Kidney (tissue), 13 donors: ENCODE measurements at regions not wholly inside any gene's neighbourhood (a gene's known extent, or its start where the extent isn't known, plus 50 kb on each side); places are given as distances from the start of the nearest gene placed in this dataset.
A peak's percentile ranks its signal among the peaks of the same experiment; 100 is the strongest.
"Not testable (repeated sequence)": the region's sequence is repeated elsewhere in the genome, so short reads cannot be mapped to it uniquely, and the experiment has no call there.

Experiments used
- DNase-seq, 5 donors: peaks; one replicate each; pipeline ENCODE4 v3.0.0-alpha.2; 2013 to 2020
- FAIRE-seq: peaks from 2 replicates; lab custom pipeline; 2012; peaks lifted over from hg19 to GRCh38; lab: Jason Lieb, UNC
- H3K27ac ChIP-seq, 2 donors: one replicate each; pipeline ENCODE4 v1.7.0; 2013; ENCODE audit warnings: low read depth in 2 of 2, low read length in 2 of 2, inconsistent platforms in 1 of 2
- H3K27me3 ChIP-seq: one replicate; pipeline ENCODE4 v1.7.1; 2013; ENCODE audit warnings: low read length, inconsistent platforms; ENCODE audit not compliant: control insufficient read depth, insufficient read depth
- H3K36me3 ChIP-seq, 3 donors: one replicate each; pipeline versions ENCODE4 v1.7.0 to v1.7.1; 2013; ENCODE audit warnings: low read length in 3 of 3, control low read depth in 1 of 3, inconsistent platforms in 1 of 3; ENCODE audit not compliant: insufficient read depth in 3 of 3, control insufficient read depth in 2 of 3
- H3K4me1 ChIP-seq, 3 donors: one replicate each; pipeline versions ENCODE4 v1.7.0 to v1.7.1; 2013; ENCODE audit warnings: low read length in 3 of 3, inconsistent platforms in 1 of 3, low read depth in 1 of 3; ENCODE audit not compliant: control insufficient read depth in 2 of 3, insufficient read depth in 2 of 3
- H3K4me3 ChIP-seq, 3 donors: one replicate each; pipeline versions ENCODE4 v1.7.0 to v1.8.1; 2013; ENCODE audit warnings: low read length in 3 of 3, control low read depth in 1 of 3, inconsistent platforms in 1 of 3
- H3K9ac ChIP-seq, 3 donors: one replicate each; pipeline versions ENCODE4 v1.7.0 to v1.7.1; 2013; ENCODE audit warnings: low read length in 3 of 3, control low read depth in 1 of 3, inconsistent platforms in 1 of 3
- H3K9me3 ChIP-seq, 3 donors: one replicate each; pipeline versions ENCODE4 v1.7.0 to v1.7.1; 2013; ENCODE audit warnings: low read length in 3 of 3, control low read depth in 1 of 3, inconsistent platforms in 1 of 3; ENCODE audit not compliant: control insufficient read depth in 2 of 3, insufficient read depth in 1 of 3
- intact Hi-C: fragments of 100-400 bp; cut with DNase I; formaldehyde crosslinking; loops from one replicate; pipeline ENCODE4 v1.11.1; 2022
- TF ChIP-seq, protein P1 (sequence below): IDR thresholded peaks from 3 replicates; pipeline ENCODE4 v1.5.1; 2012; ENCODE audit warnings: mild to moderate bottlenecking, moderate library complexity, borderline replicate concordance; ENCODE audit not compliant: insufficient read depth; ENCODE audit errors: extremely low read depth
- donor health status: control.
- donor health status: control.
- donor health status: control.
- donor health status: control.
- donor health status: control.
- donor health status: DM: yes; HTN: yes; CAD: no.
- donor health status: Normal renal cell carcinoma (clear cell type).

DNA sequence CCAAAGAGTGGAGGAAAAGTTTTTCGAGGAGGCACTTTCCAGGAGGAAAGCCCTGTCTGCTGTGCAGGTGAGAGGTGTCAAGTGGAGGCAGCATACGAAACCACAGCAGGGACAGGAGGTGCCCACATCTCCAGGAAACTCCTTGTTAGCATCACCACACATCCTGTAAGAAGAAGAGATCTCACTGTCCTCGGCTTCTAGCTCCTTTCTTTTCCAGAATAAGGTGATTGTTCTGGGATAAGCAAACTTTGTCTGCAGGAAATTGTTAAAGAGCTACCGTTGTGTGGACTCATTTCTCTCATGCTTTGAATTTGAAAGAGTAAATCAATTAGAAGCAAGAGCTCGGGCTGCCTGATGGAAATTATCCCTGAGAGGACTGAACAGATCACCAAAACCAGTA lies 269.4 kb downstream of the CXCL12 start:
- intact Hi-C loops = no loop called here
- Histone ChIP-seq H3K4me1 (no peaks in the 10 kb centered on the region), H3K36me3 (no peaks in the 10 kb centered on the region), H3K27me3 (no peaks in the 10 kb centered on the region), H3K9ac (no peak overlapping the region), H3K4me3 (no peak overlapping the region), H3K9me3 (no peaks in the 10 kb centered on the region), H3K27ac (no peak overlapping the region)
- FAIRE-seq = no peak
- no peak for DNase-seq
- TF ChIP-seq, protein P1, sequence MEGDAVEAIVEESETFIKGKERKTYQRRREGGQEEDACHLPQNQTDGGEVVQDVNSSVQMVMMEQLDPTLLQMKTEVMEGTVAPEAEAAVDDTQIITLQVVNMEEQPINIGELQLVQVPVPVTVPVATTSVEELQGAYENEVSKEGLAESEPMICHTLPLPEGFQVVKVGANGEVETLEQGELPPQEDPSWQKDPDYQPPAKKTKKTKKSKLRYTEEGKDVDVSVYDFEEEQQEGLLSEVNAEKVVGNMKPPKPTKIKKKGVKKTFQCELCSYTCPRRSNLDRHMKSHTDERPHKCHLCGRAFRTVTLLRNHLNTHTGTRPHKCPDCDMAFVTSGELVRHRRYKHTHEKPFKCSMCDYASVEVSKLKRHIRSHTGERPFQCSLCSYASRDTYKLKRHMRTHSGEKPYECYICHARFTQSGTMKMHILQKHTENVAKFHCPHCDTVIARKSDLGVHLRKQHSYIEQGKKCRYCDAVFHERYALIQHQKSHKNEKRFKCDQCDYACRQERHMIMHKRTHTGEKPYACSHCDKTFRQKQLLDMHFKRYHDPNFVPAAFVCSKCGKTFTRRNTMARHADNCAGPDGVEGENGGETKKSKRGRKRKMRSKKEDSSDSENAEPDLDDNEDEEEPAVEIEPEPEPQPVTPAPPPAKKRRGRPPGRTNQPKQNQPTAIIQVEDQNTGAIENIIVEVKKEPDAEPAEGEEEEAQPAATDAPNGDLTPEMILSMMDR = no peak

GRCh38 chr10:44114441-44114840 lies 270.5 kb downstream of the CXCL12 start:
- no peaks in the 10 kb centered on the region for H3K27me3 ChIP-seq
- no peak overlapping the region for H3K9ac ChIP-seq
- no peak overlapping the region for H3K27ac ChIP-seq
- FAIRE-seq (no peak), DNase-seq (no peak)
- H3K4me3 ChIP-seq = no peak overlapping the region
- intact Hi-C loops = no loop called here
- TF ChIP-seq, protein P1 = no peak
- no peaks in the 10 kb centered on the region for H3K9me3 ChIP-seq
- H3K36me3 ChIP-seq = no peaks in the 10 kb centered on the region
- H3K4me1 ChIP-seq = no peaks in the 10 kb centered on the region

- peak in 1 of 5 donors; percentile 12 for DNase-seq
- H3K27ac ChIP-seq, FAIRE-seq, H3K27me3 ChIP-seq, intact Hi-C loops, H3K4me1 ChIP-seq, H3K4me3 ChIP-seq, H3K9ac ChIP-seq, H3K36me3 ChIP-seq, H3K9me3 ChIP-seq: not testable (repeated sequence)
Observed at GRCh38 chr10:44112280-44112679, 272.6 kb downstream of the CXCL12 start.

GRCh38 chr10:44105696-44106095 lies 279.2 kb downstream of the CXCL12 start:
- no peak overlapping the region for H3K27ac ChIP-seq
- peak in 3 of 5 donors; percentile 55 to 80 (median 77) for DNase-seq
- no peak for FAIRE-seq
- TF ChIP-seq, protein P1 = no peak
- intact Hi-C loops = no loop called here
- H3K36me3 ChIP-seq = no peaks in the 10 kb centered on the region
- no peak overlapping the region for H3K9ac ChIP-seq
- no peak overlapping the region for H3K4me3 ChIP-seq
- H3K27me3 ChIP-seq = no peaks in the 10 kb centered on the region
- H3K4me1 ChIP-seq = no peaks in the 10 kb centered on the region
- no peaks in the 10 kb centered on the region for H3K9me3 ChIP-seq
